PC-3 (cell line): ENCODE measurements at regions not wholly inside any gene's neighbourhood (a gene's known extent, or its start where the extent isn't known, plus 50 kb on each side); places are given as distances from the start of the nearest gene placed in this dataset.

Experiments used
- ATAC-seq: fragments of 200-7000 bp; cut with Tn5 transposase; 2 replicates; pipeline ENCODE4 v1.9.1; 2020; ENCODE audit warnings: mild to moderate bottlenecking, moderate library complexity
- BruUV-seq: library from RNA; stranded (reverse); fragments of 400-500 nt; replicated peaks from 2 replicates; lab custom pipeline; 2021; lab: Mats Ljungman, UMichigan
- CTCF ChIA-PET: fragments of 300-600 bp; sonication (Branson Sonifier 250); formaldehyde crosslinking; loops from one replicate; lab custom pipeline; 2022; ENCODE audit warnings: antibody characterized with exemption; lab: Charles Lee
- POLR2A ChIA-PET: fragments of 300-600 bp; sonication (Branson Sonifier 250); formaldehyde crosslinking; loops from one replicate; lab custom pipeline; 2022; ENCODE audit warnings: antibody characterized with exemption; ENCODE audit not compliant: unreplicated experiment; lab: Charles Lee
- DNase-seq: peaks from one replicate; pipeline ENCODE4 v3.0.0-alpha.2; 2015
- H2AFZ ChIP-seq: fragments of 300-600 bp; sonication (generic); 2 replicates; pipeline ENCODE4 v1.6.0; 2016; ENCODE audit warnings: antibody characterized with exemption, low read length
- H3F3A ChIP-seq: fragments of 300-600 bp; sonication (generic); one replicate; pipeline ENCODE4 v1.6.0; 2017; ENCODE audit warnings: antibody characterized with exemption, low read length, control low read depth, mild to moderate bottlenecking; ENCODE audit not compliant: unreplicated experiment
- H3K27ac ChIP-seq: fragments of 300-600 bp; sonication (generic); 2 replicates; pipeline ENCODE4 v1.5.1; 2016; ENCODE audit warnings: mild to moderate bottlenecking, low read length
- H3K27me3 ChIP-seq: fragments of 300-600 bp; sonication (generic); 2 replicates; pipeline ENCODE4 v1.6.1; 2016; ENCODE audit warnings: low read length, mixed read lengths
- H3K36me3 ChIP-seq: fragments of 300-600 bp; sonication (generic); 2 replicates; pipeline ENCODE4 v1.6.1; 2016; ENCODE audit warnings: low read depth, mixed run types, low read length, mixed read lengths
- H3K4me1 ChIP-seq: fragments of 300-600 bp; sonication (generic); 2 replicates; pipeline ENCODE4 v1.5.1; 2016; ENCODE audit warnings: low read length; ENCODE audit not compliant: insufficient read depth
- H3K4me2 ChIP-seq: fragments of 300-600 bp; sonication (generic); 2 replicates; pipeline ENCODE4 v1.6.0; 2016; ENCODE audit warnings: low read length
- H3K4me3 ChIP-seq: fragments of 300-600 bp; sonication (generic); 2 replicates; pipeline ENCODE4 v1.5.1; 2016; ENCODE audit warnings: mild to moderate bottlenecking, low read length, mixed read lengths
- H3K79me2 ChIP-seq: fragments of 300-600 bp; sonication (generic); 2 replicates; pipeline ENCODE4 v1.6.1; 2017; ENCODE audit warnings: low read length, mixed read lengths
- H3K9ac ChIP-seq: fragments of 300-600 bp; sonication (generic); 2 replicates; pipeline ENCODE4 v1.6.0; 2016; ENCODE audit warnings: mild to moderate bottlenecking, low read length
- H3K9me2 ChIP-seq: fragments of 300-600 bp; sonication (generic); replicated peaks from 2 replicates; pipeline ENCODE4 v1.6.1; 2016; ENCODE audit warnings: mixed run types, low read length, mixed read lengths
- H3K9me3 ChIP-seq: fragments of 300-600 bp; sonication (generic); 2 replicates; pipeline ENCODE4 v1.6.1; 2016; ENCODE audit warnings: low read length, mixed read lengths
- H4K20me1 ChIP-seq: fragments of 300-600 bp; sonication (generic); 2 replicates; pipeline ENCODE4 v1.6.1; 2016; ENCODE audit warnings: low read length, mixed read lengths
- EZH2 ChIP-seq: fragments of 300-600 bp; sonication (generic); IDR thresholded peaks from one replicate; pipeline ENCODE4 v1.6.1; 2017; ENCODE audit warnings: antibody characterized with exemption, mild to moderate bottlenecking, low read length; ENCODE audit not compliant: unreplicated experiment
- EZH2phosphoT487 ChIP-seq: fragments of 300-600 bp; sonication (generic); IDR thresholded peaks from 2 replicates; pipeline ENCODE4 v1.6.1; 2018; ENCODE audit warnings: mild to moderate bottlenecking, antibody characterized with exemption, low read length, borderline replicate concordance
- intact Hi-C: fragments of 100-400 bp; cut with micrococcal nuclease; formaldehyde crosslinking; loops from 2 replicates; pipeline ENCODE4 v1.9.0; 2023
- TF ChIP-seq, protein P1 (sequence below): fragments of 300-600 bp; sonication (generic); conservative IDR thresholded peaks from 2 replicates; pipeline ENCODE4 v1.5.1; 2017; ENCODE audit warnings: antibody characterized with exemption, low read depth, mild to moderate bottlenecking, low read length

- DNase-seq (no peak), ATAC-seq (no peak)
- peaks cover 69% of the 10 kb centered on the region for H3K27me3 ChIP-seq
- no peaks in the 10 kb centered on the region for H3K4me1 ChIP-seq
- ChIA-PET POLR2A (no interaction called here), CTCF (no interaction called here)
- no peak overlapping the region for H3K4me3 ChIP-seq
- H3K4me2 ChIP-seq: no peak overlapping the region
- H3K9me3 ChIP-seq: no peaks in the 10 kb centered on the region
- no peak overlapping the region for H3K27ac ChIP-seq
- no peak for TF ChIP-seq EZH2
- TF ChIP-seq EZH2phosphoT487: no peak
- TF ChIP-seq, protein P1, sequence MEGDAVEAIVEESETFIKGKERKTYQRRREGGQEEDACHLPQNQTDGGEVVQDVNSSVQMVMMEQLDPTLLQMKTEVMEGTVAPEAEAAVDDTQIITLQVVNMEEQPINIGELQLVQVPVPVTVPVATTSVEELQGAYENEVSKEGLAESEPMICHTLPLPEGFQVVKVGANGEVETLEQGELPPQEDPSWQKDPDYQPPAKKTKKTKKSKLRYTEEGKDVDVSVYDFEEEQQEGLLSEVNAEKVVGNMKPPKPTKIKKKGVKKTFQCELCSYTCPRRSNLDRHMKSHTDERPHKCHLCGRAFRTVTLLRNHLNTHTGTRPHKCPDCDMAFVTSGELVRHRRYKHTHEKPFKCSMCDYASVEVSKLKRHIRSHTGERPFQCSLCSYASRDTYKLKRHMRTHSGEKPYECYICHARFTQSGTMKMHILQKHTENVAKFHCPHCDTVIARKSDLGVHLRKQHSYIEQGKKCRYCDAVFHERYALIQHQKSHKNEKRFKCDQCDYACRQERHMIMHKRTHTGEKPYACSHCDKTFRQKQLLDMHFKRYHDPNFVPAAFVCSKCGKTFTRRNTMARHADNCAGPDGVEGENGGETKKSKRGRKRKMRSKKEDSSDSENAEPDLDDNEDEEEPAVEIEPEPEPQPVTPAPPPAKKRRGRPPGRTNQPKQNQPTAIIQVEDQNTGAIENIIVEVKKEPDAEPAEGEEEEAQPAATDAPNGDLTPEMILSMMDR: no peak
- H2AFZ ChIP-seq: no peak overlapping the region
- intact Hi-C loops: no loop called here
- no peaks in the 10 kb centered on the region for H3K36me3 ChIP-seq
- no TSS peak for BruUV-seq
- H3K9ac ChIP-seq: no peak overlapping the region
- no peaks in the 10 kb centered on the region for H3K79me2 ChIP-seq
- H4K20me1 ChIP-seq: no peaks in the 10 kb centered on the region
- no peaks in the 10 kb centered on the region for H3K9me2 ChIP-seq
- no peaks in the 10 kb centered on the region for H3F3A ChIP-seq
Observed at GRCh38 chr2:65885266-65885665, 452.9 kb upstream of the SPRED2 start.

GRCh38 chr2:65881592-65881991, 449.2 kb upstream of the SPRED2 start:
- no peak for ATAC-seq
- BruUV-seq: no TSS peak
- no peaks in the 10 kb centered on the region for H3K4me1 ChIP-seq

DNA sequence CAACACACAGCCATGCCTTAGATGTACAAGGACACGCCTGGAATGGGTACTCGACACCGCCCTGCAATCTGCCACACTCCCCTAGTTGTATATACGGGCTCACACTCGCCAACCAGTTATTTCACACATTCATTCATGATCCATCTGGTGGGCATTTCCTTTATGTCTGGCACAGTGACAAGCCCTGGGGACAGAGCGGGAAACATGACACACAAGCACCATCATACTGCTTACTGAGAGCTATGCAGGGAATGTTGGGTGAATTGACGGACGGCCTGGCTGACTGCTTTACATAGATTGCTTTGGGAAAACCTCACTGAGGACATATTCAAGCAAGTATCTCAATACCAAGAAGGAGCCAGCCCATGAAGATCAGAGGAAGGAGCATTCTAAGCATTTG, 448.0 kb upstream of the SPRED2 start:
- ChIA-PET POLR2A (no interaction called here), CTCF (no interaction called here)
- Histone ChIP-seq H3K27me3 (peaks cover 91% of the 10 kb centered on the region), H3K9ac (no peak overlapping the region), H3K4me3 (no peak overlapping the region), H3F3A (no peaks in the 10 kb centered on the region), H3K9me3 (no peaks in the 10 kb centered on the region), H4K20me1 (no peaks in the 10 kb centered on the region), H3K4me1 (no peaks in the 10 kb centered on the region), H3K79me2 (no peaks in the 10 kb centered on the region), H3K9me2 (no peaks in the 10 kb centered on the region), H3K36me3 (no peaks in the 10 kb centered on the region), H2AFZ (no peak overlapping the region), H3K27ac (no peak overlapping the region), H3K4me2 (no peak overlapping the region)
- intact Hi-C loops: no loop called here
- no peak for TF ChIP-seq EZH2
- TF ChIP-seq EZH2phosphoT487: no peak
- TF ChIP-seq, protein P1: no peak
- BruUV-seq: no TSS peak
- ATAC-seq: no peak
- DNase-seq: no peak

More at GRCh38 chr2:65881592-65881991, 449.2 kb upstream of the SPRED2 start:
- TF ChIP-seq, protein P1: no peak
- TF ChIP-seq EZH2phosphoT487 (no peak), EZH2 (no peak)
- Histone ChIP-seq H3K27me3 (peaks cover 81% of the 10 kb centered on the region), H2AFZ (no peak overlapping the region), H3K79me2 (no peaks in the 10 kb centered on the region), H3K9me3 (no peaks in the 10 kb centered on the region), H3K4me2 (no peak overlapping the region), H3K9ac (no peak overlapping the region), H3K27ac (no peak overlapping the region), H3F3A (no peaks in the 10 kb centered on the region), H4K20me1 (no peaks in the 10 kb centered on the region), H3K36me3 (no peaks in the 10 kb centered on the region), H3K4me3 (no peak overlapping the region), H3K9me2 (no peaks in the 10 kb centered on the region)
- CTCF ChIA-PET: interaction anchor here (0.6 kb wide), 1 partner anchor 12 kb away, joined by 4 read pairs; no protein-coding TSS in a partner anchor
- POLR2A ChIA-PET: no interaction called here
- intact Hi-C loops: no loop called here
- DNase-seq: no peak
